ENCODE measurements at regions not wholly inside any gene's neighbourhood (a gene's known extent, or its start where the extent isn't known, plus 50 kb on each side); places are given as distances from the start of the nearest gene placed in this dataset.

DNA sequence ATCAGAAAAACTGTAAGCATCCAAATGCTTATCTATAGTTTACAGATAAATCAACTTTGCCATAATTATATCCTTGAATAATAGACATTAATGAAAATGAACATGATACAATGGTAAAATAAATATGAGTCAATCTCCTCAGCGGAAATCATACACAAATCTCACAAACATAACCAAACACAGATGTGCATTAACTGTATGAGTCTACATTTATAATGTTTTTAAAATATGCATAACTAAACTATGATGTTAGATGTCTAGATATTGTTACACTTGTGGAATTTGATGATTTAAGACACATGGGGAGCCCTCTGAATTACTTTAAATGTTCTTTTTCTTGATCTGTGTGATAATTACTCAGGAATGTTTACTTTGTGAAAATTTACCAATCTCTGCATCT, 951.2 kb downstream of the TECRL start:
- Histone ChIP-seq H3K4me3 (no peak overlapping the region), H3K27me3 (no peaks in the 10 kb centered on the region), H3K36me3 (no peaks in the 10 kb centered on the region), H3K9me3 (no peaks in the 10 kb centered on the region), H3K4me1 (no peaks in the 10 kb centered on the region), H3K27ac (no peak overlapping the region)
- intact Hi-C loops (cut with DNase I) = no loop called here
- no peak for DNase-seq
- no peak for TF ChIP-seq POLR2A (IDR thresholded peaks at IDR 0.05)
- WGBS, 2 donors = 44 to 49% methylated on average over 1 of the region's 1 CpG

DNA sequence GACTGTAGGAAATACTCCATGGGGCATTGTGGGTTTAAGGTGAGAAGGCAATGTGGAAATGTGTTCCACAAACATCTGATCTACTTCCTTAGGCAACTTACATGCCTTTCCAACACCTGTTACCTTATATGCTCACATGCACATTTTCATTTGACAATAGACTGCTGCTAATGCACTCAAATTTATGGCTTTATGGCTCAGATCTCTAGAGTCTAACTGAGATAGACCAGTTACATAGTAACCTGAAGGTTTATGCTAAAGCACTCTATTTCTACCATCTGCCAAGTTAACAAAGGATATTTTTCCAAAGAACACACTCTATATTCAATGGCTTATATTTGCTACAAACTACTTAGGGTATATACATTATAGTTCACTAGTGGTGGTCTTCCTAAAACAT, 969.0 kb downstream of the TECRL start:
- no peaks in the 10 kb centered on the region for H3K36me3 ChIP-seq
- H3K27ac ChIP-seq = no peak overlapping the region
- H3K27me3 ChIP-seq = no peaks in the 10 kb centered on the region
- TF ChIP-seq POLR2A (IDR thresholded peaks at IDR 0.05) = no peak
- TF ChIP-seq, protein P1, sequence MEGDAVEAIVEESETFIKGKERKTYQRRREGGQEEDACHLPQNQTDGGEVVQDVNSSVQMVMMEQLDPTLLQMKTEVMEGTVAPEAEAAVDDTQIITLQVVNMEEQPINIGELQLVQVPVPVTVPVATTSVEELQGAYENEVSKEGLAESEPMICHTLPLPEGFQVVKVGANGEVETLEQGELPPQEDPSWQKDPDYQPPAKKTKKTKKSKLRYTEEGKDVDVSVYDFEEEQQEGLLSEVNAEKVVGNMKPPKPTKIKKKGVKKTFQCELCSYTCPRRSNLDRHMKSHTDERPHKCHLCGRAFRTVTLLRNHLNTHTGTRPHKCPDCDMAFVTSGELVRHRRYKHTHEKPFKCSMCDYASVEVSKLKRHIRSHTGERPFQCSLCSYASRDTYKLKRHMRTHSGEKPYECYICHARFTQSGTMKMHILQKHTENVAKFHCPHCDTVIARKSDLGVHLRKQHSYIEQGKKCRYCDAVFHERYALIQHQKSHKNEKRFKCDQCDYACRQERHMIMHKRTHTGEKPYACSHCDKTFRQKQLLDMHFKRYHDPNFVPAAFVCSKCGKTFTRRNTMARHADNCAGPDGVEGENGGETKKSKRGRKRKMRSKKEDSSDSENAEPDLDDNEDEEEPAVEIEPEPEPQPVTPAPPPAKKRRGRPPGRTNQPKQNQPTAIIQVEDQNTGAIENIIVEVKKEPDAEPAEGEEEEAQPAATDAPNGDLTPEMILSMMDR (IDR thresholded peaks at IDR 0.05) = no peak
- no peak overlapping the region for H3K4me3 ChIP-seq
- intact Hi-C loops (cut with DNase I) = no loop called here
- H3K9me3 ChIP-seq = no peaks in the 10 kb centered on the region
- H3K4me1 ChIP-seq = no peaks in the 10 kb centered on the region
- DNase-seq = no peak

DNA sequence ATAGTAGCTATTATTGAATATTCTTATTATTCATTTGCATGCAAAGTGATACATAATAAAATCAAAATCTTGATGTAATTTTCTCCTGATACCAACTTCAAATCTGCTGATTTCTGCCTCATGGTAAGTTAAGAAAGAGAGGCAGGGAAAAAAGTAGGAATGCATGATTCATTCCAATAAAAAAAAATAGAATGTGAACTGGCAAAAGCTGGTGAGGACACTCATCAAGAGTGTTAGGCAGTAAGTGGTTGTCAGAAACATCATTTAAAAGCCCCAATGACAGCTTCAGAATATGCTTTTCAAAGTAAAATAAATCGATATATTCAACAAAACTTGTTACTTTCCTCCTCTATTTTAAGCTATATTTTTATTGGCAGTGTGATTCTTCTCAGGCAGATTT, 979.1 kb downstream of the TECRL start:
- Histone ChIP-seq H3K4me1 (no peaks in the 10 kb centered on the region), H3K27ac (no peak overlapping the region), H3K27me3 (no peaks in the 10 kb centered on the region), H3K9me3 (peaks cover 0 to 5% (median 0%) of the 10 kb centered on the region in 3 donors), H3K4me3 (no peak overlapping the region), H3K36me3 (no peaks in the 10 kb centered on the region)
- no peak for DNase-seq
- TF ChIP-seq, protein P1 (IDR thresholded peaks at IDR 0.05) = no peak
- no peak for TF ChIP-seq POLR2A (IDR thresholded peaks at IDR 0.05)
- 46 to 63% methylated on average over 1 of the region's 1 CpG for WGBS, 2 donors
- intact Hi-C loops (cut with DNase I) = no loop called here

DNA sequence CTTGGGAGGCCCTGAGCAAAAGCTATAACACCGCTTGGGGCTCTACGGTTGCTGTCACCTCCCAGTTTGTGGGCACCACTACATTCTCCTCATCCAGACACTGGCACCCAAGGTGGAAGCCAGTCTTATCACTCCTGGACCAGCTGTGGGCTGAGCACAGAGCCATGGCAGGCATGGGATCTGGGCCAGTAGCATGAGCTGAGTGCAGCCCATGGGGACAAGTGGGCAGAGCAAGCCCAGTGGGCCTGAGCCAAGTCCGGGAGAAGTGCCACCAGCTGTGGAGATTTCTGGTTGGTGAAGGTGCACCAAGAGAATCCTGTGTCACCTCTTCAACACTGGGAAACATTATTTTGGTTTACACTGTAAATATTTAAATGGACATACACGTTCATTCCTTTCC, 1013.0 kb downstream of the TECRL start:
- Histone ChIP-seq H3K27ac (no peak overlapping the region), H3K9me3 (no peaks in the 10 kb centered on the region), H3K27me3 (no peaks in the 10 kb centered on the region), H3K36me3 (no peaks in the 10 kb centered on the region), H3K4me3 (no peak overlapping the region), H3K4me1 (no peaks in the 10 kb centered on the region)
- intact Hi-C loops (cut with DNase I) = no loop called here
- 60 to 69% methylated on average over 2 to 4 of the region's 4 CpGs for WGBS, 2 donors
- TF ChIP-seq, protein P1 (IDR thresholded peaks at IDR 0.05) = no peak
- TF ChIP-seq POLR2A (IDR thresholded peaks at IDR 0.05) = no peak
- no peak for DNase-seq

DNA sequence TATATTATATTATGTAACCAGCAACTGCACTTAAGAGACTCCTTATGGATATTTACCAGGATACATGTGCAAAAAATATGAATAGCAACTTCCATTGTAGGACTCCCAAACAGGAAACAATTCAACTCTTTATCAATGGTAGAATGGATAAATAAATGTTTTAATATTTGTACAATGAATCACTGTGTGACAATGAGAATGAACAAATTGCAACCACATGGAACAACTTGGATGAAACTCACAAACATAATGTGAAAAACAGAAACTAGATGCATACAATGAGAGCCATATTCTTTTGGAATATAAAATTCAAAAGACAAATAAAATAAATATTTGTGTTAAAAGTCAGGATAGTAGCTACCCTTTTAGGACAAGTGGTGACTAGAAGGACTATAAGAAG, 1015.7 kb downstream of the TECRL start:
- intact Hi-C loops (cut with DNase I) = no loop called here
- no peaks in the 10 kb centered on the region for H3K9me3 ChIP-seq
- H3K4me1 ChIP-seq = no peaks in the 10 kb centered on the region
- no peaks in the 10 kb centered on the region for H3K27me3 ChIP-seq
- TF ChIP-seq, protein P1 (IDR thresholded peaks at IDR 0.05) = no peak
- TF ChIP-seq POLR2A (IDR thresholded peaks at IDR 0.05) = no peak
- H3K27ac ChIP-seq = no peak overlapping the region
- DNase-seq = no peak
- no peaks in the 10 kb centered on the region for H3K36me3 ChIP-seq
- H3K4me3 ChIP-seq = no peak overlapping the region

DNA sequence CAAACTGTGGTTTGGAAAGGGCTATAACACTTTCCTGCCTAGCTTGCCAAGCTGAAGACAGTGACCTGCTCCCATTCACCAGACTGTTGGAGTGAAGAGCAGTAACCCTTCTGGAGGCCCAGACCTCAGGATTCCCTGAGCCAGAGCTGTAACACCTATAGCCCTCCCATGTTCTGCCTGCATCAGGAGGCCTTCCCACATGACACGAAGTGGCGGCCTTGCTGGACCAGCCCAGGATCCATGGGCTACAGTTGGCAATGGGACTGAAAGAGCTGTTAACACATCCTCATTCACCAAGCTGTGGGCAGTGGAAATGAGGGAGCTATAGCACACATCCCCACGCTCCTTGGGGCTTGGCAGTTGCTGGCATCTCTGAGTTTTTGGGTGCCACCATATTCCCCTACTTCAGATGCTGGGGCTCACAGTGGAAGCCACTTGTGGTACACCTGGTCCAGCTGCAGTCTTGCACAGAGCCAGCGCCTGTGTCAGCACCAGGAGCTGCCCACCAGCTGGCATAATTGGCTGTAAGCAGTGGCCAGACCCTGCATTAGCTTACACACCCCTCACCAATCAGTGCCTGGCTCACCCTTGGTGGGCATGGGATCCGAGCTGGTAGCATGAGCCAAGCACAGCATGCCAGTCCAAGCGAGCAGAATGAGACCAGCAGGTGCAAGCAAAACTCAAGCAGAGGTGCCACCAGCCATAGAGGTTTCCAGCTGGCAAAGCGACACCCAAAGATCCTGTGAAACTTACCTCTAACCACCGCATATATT, 1029.3 kb downstream of the TECRL start:
- Histone ChIP-seq H3K27me3 (no peaks in the 10 kb centered on the region), H3K4me3 (no peak overlapping the region), H3K9me3 (peaks cover 0 to 6% (median 0%) of the 10 kb centered on the region in 3 donors), H3K27ac (no peak overlapping the region), H3K36me3 (no peaks in the 10 kb centered on the region), H3K4me1 (no peaks in the 10 kb centered on the region)
- DNase-seq = no peak
- WGBS, 2 donors = 72 to 82% methylated on average over 5 of the region's 8 CpGs
- no peak for TF ChIP-seq POLR2A (IDR thresholded peaks at IDR 0.05)
- TF ChIP-seq, protein P1 (IDR thresholded peaks at IDR 0.05) = no peak
- intact Hi-C loops (cut with DNase I) = no loop called here

All from esophagus squamous epithelium (tissue), 5 donors.